Germinal center (tissue), 1 donor: ENCODE measurements at regions not wholly inside any gene's neighbourhood (a gene's known extent, or its start where the extent isn't known, plus 50 kb on each side); places are given as distances from the start of the nearest gene placed in this dataset.
"Not testable (repeated sequence)": the region's sequence is repeated elsewhere in the genome, so short reads cannot be mapped to it uniquely, and the experiment has no call there.

Experiments
- DNase-seq: peaks from one replicate; pipeline ENCODE4 v3.0.0; 2012; ENCODE audit warnings: mixed read lengths, low spot score

DNA sequence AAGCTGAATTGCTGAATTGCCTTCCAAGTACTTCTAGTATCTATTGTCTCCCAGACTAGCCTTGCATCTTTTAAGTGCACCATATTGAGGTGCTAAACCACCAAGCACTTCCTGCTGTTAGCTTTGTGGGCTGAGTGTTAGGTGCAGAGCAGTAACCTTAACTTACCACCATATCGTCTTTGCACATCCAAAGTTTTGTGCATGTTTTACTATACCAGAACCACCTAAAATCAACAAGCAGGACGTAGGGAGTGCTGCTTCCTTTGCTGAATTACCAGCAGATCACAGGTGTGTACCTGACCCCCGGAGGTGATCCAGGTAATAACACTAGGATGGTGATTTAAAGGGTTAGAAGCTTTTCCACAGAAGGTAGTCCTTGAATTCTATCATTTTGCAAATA is 359.9 kb upstream of the HNRNPA3 start:
- no peak for DNase-seq

DNA sequence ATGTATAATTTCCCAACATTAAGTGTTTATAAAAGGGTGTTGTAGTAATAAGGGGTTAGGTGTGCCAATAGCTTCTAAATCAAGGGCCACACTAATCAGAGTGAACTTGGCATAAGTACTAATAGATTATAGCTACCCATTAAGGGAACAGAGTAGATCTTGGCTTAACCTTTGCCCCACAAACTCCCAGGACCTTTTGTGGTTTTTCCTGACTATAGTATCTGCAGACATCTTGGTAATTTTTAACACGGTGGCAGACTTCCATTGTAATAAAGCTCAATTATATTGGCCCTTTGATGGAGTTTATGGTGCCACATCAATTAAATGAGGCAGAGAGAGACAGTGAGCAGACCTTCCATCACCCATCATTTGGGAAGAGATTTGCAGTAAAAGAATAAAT is 358.5 kb upstream of the HNRNPA3 start:
- DNase-seq: no peak

DNA sequence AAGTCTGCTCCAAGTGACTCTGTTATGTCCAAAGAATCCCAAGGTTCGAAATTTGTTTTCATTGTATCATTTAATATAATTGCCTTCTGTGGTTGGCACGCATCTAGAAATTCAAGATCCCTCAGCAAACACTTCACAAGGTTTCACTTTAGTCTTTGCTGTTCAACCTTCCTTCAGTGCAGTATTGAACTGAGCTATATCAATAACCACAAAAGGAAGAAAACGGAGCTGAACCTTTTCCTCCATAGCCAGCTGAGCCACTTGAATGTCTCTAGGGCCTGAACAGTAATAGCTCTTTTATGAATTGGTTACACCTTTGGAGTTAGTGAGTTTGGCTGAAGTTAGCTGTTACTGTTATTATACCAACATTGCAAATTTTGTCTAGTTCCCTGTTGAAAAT is 357.7 kb upstream of the HNRNPA3 start:
- no peak for DNase-seq

DNA sequence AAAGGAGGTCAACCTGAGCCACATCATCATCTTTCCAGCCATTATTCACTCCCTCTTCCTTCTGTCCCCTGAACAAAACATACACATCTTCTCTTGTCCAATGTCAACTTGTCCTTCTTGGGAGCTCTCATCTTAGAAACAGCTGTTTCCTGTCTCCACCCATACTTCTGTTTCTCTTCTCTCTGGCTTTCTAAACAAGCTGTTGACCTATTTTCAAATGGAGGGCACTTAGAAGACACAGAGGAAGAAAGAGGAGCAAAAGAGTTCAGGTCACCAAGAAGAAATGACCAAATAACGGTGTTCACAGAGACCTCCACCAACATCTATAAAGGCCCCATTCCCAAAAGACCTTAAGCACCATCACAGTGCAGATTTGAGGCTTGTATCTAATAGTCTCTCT is 355.9 kb upstream of the HNRNPA3 start:
- no peak for DNase-seq

DNA sequence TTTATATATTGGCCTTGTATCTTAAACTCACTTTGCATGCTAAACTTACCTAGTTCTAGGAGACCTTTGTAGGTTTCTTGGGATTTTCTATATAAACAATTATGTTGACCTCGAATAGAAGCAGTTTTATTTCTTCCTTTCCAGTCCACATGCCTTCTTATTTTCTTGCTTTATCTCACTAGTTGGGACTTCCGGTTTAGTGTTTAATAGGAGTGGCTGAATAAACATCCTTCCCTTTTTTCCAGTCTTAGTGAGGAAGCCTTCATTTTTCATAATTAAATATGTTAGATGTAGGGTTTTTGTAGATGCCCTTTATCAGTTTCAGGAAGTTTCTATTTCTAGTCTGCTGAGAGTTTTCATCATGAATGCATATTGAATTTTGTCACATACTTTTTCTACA is 347.3 kb upstream of the HNRNPA3 start:
- DNase-seq: no peak

DNA sequence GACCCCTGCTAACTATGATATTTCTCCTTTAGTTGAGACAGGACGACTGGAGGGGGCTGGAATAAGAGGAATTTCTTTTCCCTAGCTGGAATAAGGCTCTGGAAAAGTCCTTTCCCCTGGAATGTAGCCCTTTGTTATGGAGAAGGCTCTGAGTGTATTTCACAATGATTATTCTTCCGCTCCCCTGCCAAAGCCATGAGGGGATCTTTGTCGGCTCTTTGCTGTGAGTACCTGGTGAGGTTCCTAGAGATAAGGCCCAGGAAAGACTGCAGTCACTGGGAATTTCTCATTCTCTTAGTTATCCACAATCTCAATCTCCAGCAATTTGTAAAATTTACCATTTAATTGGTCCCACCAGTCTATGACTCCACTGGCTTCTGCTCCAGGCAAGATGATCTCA is 340.2 kb upstream of the HNRNPA3 start:
- DNase-seq: no peak

DNA sequence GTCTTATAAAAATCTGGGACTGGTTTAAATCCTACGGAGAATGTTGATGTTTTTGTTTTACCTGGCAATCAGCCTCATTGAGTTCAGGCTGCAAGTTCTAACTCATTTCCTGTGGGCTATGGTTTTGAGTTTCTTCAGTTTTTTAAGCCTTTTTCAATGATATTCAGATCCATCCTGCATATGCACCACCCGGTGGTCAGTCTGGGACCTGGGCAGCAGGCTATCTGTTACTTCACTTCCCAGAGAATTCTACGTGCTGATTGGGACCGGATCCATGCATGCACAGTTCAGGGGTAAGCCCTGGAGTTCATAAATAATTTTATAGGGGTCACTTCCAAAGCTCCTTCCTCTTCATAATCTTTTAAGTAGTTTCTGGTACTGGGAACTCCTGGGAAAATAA is 339.2 kb upstream of the HNRNPA3 start:
- DNase-seq: no peak

DNA sequence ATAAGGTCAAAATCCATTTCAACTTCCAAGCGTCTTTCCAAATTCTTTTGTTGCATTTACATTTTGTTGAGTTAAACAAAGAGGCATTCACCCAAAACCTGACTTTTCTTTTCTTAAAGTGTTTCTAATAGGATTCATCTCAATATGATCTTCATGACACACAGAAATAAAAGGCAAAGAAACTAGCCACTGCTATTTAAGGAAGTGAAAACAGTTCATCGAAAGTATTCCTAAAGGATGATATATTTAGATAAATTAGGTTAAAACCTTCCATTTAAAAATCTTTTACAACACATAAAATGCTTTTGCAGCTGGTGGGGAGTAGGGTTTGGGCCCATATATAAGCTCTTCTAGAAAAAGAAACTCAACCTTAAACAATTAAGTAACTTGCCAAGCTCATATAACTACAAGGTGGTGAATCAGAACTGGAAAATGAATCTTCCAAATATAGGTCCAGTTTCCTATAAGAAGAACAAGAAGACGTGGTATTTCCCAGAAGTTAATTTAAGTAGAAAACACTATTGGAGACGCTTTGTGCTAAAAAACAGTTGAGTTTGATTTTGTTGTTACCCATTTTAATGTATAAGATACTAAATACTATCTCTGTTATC is 336.0 kb upstream of the HNRNPA3 start:
- no peak for DNase-seq

DNA sequence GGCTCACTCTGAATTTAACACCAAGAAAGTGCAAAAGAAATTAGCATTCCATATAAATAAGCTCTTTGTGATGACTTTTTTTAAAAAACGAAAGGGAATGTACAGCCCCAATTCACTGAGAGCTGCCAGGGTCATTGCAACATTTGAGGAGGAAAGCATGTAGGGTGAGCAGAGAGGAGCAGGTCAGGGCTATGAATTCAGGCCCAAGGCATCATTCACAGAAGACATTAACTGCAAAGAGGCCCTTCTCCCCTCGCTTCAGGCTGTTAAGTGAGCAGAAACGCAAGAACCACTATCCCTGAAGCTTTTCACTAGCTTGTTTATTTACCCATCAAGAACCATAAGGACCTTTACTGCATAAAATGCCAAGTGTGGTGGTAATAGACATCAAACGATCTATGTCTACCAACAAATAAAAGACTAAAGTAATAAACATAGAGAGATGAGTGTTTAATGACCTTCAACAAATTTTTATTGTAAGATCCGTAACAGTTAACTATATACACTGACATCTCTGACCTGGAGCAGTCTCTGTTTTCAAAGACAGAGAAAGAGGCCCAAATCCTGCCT is 333.1 kb upstream of the HNRNPA3 start:
- DNase-seq: no peak

DNA sequence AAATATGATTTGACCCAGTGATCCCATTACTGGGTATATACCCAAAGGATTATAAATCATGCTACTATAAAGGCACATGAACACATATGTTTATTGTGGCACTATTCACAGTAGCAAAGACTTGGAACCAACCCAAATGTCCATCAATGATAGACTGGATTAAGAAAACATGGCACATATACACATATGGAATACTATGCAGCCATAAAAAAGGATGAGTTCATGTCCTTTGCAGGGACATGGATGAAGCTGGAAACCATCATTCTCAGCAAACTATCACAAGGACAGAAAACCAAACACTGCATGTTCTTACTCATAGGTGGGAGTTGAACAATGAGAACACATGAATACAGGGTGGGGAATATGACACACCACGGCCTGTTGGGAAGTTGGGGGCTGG is 330.5 kb upstream of the HNRNPA3 start:
- not testable (repeated sequence) for DNase-seq

DNA sequence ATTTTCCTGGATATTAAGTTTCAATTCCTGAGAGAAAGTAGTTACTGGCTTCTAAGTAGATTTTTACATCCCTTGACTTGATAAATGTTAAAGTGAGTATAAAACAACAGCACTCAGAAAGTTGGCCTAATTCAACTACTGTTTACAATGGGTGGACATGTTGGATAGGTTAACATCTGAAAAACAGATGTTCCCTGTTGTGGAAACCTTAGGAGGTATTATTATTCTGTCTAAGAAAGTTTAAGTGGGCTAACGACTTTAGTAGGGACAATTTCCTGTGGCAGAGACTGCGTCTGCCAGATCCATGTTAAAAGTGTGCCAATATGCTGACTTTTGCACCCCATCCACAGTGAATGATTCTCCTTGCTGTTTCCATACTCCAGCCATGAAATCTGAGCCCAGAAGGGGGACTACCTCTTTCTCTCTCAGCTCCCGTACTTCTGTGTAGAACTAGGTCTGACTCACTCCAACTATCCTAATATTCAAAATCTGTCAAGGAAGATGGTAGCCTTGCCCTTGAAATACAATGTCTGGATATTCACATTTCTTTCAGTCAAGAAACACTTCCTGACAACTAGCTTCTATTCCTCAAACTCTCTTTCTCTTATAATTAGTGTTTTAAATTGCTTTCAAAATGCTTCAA is 327.5 kb upstream of the HNRNPA3 start:
- DNase-seq: no peak

DNA sequence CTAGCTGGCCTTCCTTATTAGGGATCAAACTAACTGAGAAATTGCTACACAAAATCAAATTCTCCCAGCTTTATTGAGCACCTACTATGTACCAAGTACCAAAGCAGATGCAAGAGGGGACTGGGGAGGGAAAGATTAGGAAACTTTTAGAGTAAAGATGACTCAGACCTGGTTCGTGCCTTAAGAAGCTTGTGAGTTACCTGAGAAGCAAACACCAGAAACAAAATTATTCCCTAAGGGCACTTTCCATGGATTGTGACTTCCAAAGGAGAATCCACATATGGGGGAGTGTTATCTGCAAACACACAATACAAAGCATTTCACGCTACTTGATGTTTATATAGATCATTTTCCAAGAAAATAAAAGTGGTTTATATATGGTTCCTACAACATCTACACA is 326.9 kb upstream of the HNRNPA3 start:
- DNase-seq: no peak

DNA sequence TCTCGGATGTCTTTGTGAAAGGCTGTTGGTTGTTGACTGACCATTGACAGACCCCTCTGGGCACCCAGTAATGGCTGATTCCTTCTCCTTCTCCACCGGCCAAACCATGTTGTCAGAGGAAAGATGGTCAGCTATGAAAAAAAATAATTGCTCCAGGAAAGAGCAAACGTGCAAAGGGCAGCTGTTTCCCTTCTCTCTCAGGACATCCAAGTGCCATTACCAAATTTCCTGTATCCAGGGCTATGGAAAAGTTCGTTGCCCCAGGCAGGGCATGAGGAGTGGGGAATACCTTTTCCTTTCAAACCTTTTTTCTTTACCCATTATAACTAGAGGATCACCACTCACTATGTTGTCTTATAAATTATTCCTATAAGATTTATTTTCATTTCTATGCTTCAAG is 321.5 kb upstream of the HNRNPA3 start:
- DNase-seq: no peak

DNA sequence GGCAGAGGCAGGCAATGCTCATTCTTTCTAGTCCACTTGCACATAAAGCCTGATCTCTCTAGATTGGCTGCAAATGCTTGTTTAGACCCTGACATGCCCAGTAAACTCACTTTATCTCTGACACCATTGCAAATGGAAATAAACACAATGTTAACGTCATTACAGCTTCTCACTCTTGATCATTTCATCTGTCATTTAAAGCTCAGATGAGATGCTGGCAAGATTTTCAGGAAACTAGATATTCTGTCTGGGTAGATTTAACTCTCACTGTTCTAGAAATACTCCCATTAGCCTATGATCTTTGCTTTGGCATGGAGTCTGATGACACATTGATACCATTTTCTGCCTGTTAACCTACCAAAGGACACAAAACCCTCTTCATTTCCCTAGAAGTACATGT is 320.7 kb upstream of the HNRNPA3 start:
- no peak for DNase-seq

DNA sequence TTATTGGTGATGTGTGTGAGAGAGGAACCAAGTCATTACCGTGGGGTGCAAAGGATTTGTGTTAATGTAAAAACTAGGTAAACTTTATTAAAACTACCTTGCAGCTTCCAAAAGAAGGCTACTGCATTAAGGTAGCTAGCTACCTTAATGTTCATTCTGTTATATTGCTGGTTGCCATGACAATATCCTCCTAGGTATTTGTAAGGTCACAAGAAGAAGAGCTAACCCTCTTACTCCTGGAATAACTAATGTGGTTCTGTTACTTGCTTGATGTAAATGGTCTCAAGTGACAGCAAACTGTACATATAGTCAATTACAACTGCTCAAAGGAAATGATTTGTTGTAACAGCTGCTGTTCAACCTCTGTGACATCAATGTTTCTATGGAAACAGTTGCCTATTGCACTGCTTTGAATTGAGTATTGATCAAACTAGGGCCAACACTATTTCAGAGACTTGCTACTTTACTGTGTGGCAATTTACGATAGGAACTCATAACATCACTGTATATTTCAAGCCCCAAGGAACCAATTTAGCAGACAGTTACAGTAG is 319.8 kb upstream of the HNRNPA3 start:
- no peak for DNase-seq

DNA sequence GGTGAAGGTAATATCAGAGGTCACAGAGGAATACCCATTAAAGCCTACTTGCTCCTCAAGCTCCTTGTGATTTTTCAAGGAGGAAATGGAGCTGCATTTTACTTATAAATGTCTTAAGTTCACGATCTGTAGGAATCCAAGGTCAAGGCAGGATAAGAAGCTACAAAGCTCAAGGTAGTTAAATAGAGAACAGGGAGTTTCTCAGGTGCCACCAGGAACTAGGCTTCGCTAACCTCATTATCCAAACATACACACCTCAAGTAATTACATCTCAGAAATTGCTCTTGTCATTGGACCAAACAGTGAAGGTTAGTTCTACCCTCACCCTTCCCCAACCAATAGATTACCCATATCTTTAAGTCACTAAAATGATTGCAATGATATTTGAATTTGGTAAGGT is 317.4 kb upstream of the HNRNPA3 start:
- no peak for DNase-seq

DNA sequence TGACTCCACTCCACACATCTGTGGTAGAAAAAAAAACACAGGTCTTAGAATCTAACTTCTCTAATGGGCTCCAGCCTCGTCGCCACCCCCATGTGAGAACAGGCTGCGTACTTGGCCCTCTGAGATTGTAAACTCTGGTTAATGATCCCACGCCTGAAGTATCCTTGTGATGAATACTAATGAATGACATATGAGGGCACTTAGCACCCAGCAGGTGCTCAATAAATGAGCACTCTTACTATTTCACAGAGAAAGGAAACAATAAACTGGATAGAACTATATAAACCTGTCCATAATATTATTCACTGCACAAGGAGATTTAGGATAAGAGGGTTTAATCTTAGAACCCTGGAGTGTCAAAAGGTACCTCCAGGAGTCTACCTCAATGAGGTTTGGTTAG is 310.1 kb upstream of the HNRNPA3 start:
- DNase-seq: no peak

DNA sequence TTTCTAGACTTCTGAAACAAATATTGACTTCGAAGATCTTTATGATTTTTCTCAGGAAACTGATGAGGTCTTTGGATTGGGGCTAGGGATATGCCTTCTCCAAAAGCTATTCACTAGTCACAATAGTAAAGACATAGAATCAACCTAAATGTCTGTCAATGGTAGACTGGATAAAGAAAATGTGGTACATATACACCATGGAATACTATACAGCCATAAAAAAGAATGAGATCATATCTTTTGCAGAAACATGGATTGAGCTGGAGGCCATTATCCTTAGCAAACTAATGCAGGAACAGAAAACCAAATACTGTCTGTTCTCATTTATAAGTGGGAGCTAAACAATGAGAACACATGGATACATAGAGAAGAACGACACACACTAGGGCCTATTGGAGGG is 308.5 kb upstream of the HNRNPA3 start:
- DNase-seq: not testable (repeated sequence)

DNA sequence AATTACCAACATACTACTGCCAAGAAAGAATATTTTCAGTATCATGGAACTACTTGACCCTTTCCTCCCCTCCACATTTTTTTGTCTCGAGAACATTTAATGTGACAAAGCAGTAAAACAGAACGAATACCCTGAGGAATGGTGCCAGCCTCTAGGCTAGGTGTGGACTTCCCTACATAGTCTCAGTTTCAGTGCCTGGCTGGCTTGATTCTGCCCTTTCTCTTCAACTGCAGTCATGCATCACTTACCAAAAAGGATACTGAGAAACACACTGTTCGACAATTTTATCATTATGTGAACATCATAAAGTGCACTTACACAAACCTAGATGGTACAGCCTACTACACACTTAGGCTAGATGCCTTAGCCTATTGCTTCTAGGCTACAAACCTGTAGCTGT is 305.3 kb upstream of the HNRNPA3 start:
- no peak for DNase-seq

DNA sequence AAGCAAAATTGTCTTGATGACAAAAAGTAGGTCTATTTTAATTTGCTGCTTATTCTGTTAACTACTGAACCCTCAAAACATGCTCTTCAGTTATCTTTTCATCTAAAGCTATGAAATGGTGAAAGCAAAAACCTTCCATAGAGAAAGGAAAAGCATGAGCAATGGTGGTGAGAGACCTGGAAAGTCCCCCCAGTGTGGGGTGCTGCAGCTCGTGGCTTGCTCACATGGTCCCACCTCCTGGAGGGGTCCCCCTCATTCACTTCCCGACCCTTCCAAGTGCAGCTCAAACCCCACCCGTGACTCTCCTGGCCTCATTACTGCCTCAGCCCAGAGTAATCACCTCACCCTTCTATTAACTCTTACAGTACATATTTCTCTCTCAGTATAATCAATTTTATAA is 301.8 kb upstream of the HNRNPA3 start:
- DNase-seq: no peak

DNA sequence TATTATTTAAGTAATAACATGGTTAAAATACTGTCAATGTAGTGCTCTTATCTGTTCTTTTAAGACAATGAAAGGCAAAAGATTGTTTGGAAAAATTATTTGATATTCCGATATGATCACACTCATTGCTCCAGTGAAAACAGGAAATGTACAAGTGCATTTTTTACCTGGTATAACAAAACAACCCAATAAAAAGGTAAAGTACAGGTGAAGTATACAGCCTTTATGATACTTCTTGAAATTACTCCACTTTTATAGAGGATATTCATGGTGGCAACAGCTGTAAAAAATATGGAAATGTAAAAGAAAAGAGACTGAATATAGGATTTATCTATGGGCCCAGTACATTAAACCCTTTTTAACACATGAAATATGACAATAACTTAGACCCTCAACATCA is 298.6 kb upstream of the HNRNPA3 start:
- no peak for DNase-seq

DNA sequence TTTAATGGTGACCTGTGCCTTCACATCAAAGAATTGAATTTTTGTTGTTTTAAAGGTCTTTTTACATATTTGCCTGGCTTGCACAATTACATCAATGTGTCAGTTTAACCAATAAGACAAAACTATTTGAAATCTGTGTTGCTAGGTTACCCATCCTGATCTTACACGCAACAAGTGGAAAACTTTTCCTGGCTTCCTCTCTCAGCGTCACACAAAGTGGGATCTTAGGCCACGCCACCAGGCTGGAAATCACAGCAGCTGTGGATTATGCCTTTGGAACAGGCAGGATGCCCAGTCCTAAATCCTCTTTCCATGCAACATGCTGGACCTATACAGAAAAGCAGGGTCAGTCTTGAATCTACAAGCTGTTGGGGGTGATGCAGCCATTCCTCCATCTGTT is 298.2 kb upstream of the HNRNPA3 start:
- DNase-seq: no peak

DNA sequence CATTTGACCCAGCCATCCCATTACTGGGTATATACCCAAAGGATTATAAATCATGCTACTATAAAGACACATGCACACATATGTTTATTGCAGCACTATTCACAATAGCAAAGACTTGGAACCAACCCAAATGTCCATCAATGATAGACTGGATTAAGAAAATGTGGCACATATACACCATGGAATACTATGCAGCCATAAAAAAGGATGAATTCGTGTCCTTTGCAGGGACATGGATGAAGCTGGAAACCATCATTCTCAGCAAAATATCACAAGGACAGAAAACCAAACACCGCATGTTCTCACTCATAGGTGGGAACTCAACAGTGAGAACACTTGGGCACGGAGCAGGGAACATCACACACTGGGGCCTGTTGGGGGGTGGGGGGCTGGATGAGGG is 290.0 kb upstream of the HNRNPA3 start:
- not testable (repeated sequence) for DNase-seq

DNA sequence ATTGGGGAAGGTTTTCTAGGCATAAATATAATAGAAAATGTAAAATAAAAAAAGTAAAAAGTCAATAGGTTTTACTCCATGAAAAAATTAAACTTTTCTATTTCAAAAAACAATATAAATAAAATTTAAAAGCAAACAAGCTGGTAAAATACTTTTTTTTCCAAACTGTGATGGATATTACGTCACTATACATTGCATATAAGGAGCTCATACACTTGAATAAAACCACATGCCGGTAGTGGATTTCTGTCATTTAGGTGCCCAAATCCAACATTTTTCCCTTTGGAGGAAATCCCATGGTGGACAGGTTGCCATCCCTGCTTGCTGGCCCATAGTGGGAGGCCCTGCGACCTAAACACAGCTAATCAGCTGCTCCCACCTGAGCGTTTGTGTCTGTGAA is 289.4 kb upstream of the HNRNPA3 start:
- DNase-seq: no peak
